Limb (tissue), 2 donors: ENCODE measurements at regions not wholly inside any gene's neighbourhood (a gene's known extent, or its start where the extent isn't known, plus 50 kb on each side); places are given as distances from the start of the nearest gene placed in this dataset.

Source experiments
- DNase-seq, 2 donors: peaks; one replicate each; pipeline ENCODE4 v3.0.0-alpha.2; 2016; ENCODE audit errors: extremely low spot score in 2 of 2

DNA sequence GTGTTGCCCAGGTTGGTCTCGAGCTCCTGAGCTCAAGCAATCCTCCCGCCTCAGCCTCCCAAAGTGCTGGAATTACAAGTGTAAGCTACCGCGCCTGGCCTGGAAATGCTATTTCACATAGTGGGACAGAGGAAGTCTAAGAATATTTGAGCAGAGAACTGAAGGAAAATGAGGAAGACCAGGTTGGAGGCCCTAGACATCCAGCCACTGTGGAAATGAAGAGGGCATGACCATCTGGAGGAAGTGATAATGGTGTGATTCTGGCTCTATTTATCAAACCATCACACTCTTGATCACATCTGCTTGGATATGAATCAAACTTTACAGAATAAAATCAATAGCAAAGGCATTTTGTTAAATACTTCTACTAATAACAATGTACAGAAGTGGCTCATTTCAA is 65.9 kb upstream of the ARHGEF3 start:
- no peak for DNase-seq

DNA sequence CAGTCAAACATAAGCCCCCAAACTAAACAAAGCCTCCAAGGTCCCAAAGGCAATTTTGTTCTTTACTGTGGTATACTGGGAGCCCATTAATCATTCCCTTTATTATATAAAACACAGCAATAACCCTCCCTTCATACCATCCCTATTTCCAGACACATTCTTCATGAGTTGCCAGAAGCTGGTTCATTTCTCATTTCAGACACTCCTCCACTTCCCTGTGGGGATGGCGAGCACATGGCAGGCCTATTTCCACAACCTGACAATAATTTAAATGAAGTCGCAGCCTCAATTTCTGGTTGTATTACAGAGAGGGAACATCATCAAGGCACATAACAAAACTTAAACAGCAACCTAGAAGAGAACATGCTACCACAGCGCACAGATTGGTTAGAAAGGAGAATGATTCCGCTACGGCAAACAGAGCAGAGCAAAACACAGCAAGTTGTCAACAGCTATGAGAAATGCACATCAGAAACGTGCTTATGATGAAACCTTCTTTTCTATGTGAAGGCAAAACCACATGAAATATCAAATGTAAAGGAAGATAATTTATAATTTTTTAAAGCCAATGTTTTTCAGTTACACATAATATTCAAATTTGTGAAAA is 63.3 kb upstream of the ARHGEF3 start:
- no peak for DNase-seq

DNA sequence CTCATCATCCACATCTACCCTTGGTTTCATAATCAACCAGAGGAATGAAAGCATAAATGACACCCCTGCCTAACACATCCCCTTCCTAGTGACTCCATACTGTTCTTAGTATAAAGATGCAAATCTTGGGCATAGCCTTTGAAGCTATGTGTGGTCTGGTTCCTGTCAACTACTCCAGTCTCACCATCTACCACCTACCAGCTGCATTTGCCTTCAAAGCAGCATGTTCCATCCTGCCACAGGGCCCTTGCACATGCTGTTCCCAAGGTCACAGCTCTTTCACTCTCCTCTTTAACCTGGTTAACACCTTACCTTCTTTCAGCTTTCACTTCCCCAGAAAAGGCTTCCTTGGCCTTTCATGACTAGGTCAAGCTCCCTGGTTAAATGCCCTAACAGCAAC is 62.3 kb upstream of the ARHGEF3 start:
- no peak for DNase-seq

DNA sequence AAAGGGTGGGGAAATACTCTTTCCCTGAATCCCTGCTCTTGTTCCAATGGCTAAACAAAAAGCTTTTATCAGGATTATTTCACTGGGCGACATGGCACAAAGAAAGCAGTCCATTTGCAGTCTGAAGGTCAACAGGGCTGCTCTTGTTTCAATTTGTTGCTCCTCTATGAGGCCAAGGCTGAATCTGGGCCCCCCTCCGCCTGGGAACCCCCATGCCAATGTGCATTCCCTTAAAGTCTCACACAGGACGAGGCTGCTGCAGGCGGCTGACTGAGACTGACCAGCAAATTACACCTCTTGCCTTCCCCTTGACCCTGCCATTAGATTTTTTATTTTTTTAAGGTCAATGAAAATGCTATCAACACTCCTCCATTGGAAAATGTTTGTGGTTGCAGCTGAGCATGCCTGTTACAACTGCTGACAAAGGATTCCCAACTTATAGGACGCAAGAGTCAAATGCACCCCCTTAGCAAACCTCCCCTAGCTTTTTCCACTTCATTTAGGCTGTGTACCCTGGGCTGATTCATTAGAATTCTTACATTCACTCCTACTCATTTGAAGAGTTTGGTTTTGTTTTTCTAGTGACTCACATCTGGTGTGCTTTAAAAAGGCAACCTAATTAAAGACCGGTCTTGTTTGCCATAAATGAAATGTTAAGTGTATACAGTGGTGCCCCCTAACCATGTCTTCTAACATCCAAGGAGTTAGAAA is 60.8 kb upstream of the ARHGEF3 start:
- DNase-seq, result no peak

DNA sequence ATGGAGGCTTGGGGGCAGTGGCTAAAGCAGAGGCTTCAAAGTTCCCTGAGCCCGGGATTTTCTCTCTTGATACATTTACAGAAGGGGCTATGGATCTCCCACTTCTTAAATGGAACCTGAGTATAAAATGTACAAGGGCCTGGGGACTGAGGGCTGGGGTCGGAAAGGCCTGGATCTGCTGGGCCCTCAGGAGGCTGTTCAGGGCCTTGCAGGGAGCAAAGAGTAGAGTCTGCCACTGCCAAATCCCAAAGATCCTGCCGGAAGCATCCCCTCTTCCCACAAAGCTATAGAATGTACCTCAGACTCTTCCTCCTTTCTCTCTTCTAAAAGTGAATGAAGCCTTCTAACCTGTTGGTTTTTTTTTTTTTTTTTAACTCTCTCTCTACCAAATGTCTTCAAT is 59.8 kb upstream of the ARHGEF3 start:
- DNase-seq, result no peak

DNA sequence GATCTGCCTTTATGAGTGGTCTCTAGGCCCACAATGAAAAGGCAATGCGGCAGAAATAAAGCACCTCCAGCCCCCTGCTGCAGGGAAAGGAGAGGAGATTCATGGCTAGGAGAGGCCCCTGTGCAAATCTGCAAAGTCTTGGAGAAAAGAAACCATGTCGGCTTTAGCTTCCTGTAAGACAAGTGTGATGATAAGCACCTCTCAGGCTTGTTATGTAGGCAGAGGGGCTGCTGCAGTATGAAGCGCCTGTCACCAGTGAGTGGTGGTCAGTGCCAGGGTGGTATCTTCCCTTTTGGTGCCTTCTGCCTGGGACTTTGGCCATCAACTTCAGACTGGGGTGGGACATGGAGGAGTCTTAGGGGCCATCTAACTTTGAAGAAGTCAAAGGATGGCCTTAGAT is 59.2 kb upstream of the ARHGEF3 start:
- no peak for DNase-seq

DNA sequence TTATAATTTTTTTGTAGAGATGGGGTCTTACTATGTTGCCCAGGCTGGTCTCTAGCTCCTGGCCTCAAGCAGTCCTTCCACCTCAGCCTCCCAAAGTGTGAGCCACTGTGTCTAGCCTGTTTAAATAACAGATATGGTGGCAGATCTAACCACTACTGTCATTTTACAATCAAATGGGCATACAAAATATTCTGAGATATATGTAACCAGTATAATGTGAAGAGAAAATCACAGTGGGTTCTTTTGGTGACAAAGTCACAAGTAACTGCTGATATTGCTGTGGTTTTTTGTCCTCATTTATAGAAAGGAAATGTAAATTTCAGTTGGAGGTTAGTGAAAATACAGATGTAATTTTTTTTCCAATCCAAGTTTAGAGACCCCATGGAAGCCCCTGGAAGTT is 58.6 kb upstream of the ARHGEF3 start:
- DNase-seq, result no peak

DNA sequence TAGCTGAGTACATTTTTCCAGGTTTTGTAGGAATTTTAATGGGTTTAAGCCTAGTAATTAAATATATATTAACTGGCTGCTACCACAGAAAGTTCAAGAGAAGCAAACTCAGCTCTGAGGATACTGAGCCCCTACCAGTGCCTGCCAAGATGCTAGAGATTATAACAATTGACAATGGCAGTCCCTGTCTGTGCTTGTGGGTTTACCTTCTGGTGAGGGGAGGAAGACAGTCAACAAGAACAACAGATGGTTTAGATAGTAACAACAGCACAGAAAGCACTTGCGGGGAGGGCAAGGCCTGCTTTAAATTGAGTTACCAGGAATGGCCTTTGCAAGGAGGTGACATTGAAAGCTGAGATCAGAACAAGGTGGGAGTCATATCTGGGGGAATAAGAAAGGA is 56.6 kb upstream of the ARHGEF3 start:
- no peak for DNase-seq

DNA sequence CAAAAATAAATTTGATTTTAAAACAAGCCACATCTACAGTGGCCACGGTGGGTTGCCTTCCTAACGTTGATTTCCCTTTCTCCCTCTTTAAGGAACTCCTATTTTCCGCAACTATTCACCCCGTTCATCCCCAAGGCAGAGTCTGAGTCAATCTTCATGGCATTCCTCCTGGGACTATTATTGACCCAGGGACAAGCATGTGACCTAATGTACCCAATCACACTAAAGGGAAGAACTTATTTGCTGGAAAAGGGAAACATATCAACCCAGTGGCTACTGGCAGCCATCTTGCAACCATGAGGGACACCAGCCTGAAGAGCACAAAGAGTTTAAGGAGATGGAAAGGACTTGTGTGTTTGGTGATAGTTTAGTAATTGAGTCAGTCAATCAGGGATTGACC is 55.4 kb upstream of the ARHGEF3 start:
- DNase-seq, result no peak

DNA sequence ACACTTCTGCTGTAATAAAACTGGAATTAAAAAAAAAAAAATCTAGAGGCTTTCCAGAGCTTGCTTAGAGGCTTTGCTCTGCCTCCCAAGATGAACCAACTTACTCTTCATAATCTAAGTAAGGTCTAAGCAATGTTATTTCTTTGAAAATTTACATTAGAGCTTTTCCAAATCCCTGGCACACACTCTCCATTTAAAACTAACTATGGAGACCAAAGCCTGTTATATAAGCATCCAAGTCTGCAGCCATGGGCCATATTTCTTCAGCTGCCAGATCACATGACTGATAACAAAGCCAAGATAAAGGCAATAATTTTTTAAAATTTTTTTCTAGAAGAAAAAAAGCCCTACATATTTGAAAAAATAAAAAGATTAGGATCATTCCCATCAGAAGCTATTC is 55.0 kb upstream of the ARHGEF3 start:
- DNase-seq, result no peak

DNA sequence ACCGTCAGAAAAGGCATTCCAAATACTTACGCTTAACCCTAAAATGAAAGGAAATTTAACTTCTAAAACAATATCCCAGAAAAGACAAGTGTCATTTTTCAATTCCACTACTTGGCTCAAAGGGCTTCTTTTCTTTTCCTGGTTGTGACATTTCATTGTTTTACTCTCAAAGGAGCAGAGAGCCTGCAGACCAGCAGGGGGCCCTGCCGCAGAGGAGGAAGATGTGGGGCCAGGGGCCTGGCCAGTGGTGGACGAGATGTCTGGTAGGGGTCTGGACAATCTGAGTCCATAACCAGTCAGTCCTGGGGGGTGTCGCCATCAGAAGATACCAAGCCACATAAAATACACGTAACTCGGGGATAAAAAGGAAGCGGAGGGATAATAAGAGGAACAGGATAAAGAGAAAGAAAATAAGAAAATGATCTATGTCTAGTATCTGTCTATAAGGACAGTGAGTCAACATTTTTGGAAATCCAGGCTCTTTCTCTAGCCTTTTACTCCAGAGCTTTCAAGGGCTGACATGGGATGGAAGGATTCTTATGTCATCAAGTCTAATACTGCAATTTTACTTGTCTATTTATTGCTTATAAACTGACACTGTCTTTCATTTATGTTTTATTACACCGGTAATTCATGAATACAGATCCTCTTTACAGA is 54.2 kb upstream of the ARHGEF3 start:
- no peak for DNase-seq

DNA sequence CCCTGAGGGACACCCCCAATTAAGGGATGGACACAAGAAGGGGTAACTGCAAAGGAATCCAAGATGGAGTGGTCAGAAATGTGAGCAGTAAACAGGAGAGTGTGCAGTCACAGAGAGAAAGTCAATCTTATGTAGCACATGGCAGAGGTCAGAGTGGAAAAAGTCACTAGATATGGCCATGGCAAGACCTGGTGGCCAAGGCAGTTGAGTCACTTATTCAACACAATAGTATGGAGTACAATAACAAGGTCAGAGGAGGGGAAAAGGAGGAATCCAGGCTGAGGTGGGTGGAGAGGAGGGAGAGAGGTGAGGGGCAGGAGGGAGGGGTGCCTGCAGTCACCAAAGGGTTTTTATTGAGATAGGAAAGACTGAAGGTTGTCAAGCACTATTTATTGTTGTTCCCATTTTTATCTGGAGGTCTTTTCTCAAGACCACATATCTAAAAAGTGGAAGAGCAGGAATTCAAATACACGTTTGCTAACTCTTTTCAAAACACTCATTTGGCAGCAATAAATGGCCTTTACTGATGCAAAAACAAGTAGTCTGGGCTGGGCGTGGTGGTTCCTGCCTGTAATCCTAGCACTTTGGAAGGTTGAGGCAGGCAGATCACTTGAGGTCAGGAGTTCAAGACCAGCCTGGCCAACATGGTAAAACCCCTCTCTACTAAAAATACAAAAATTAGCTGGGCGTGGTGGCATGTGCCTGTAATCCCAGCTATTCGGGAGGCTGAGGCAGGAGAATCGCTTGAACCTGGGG is 53.3 kb upstream of the ARHGEF3 start:
- DNase-seq, result no peak

DNA sequence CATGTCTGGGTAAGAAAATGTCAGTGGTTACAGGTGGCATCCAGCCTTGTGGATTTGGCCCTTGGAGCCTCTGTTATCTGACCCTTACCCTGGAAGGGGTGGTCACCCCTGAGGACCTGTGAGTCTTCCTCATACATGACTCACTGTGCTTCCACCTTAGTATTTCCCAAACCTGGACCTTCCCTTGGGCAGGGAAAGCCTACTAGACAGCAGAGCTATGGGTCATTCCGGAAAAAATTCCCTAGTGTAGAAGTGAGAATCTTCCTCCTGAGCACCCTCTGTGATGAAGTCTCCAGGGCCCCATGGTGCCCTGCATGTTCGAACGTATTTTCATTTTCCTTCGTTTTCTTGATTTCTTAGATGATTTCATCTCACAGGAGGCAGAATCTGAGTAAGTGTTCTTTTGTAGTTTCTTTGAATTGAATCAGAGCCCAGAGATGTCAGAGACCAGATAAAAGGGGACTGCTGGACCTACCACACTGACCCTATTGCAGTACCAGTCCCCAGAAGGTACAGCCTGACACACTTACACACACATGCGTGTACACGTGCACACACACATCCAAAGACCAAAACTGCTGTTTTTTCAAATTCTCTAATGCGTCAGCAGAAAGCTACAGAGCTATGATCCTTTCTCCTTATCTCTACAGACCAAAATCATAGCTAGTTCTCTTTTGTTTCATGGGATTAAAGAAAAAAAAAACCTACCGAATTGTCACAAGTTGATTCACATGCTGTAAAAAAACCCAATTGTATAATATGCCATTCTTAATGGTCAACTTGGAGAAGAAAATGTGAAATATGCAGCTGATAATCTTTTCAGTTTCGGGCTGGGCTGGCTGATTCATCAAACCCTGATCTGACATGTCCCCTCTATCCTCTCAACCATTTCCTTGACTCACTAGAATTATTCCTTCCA is 50.5 kb upstream of the ARHGEF3 start:
- DNase-seq, result no peak
